Neural progenitor cell (in vitro differentiated cells): ENCODE measurements at regions not wholly inside any gene's neighbourhood (a gene's known extent, or its start where the extent isn't known, plus 50 kb on each side); places are given as distances from the start of the nearest gene placed in this dataset.

Source experiments
- DNase-seq: peaks from one replicate; pipeline ENCODE4 v3.0.0-alpha.2; 2016; ENCODE audit warnings: low spot score
- H2AFZ ChIP-seq: fragments of 200-600 bp; sonication (generic); replicated peaks from 2 replicates; pipeline ENCODE4 v1.6.1; 2016; ENCODE audit warnings: antibody characterized with exemption
- H3F3A ChIP-seq: fragments of 200-600 bp; sonication (generic); 2 replicates; pipeline ENCODE4 v1.6.1; 2016; ENCODE audit warnings: antibody characterized with exemption, low read depth
- H3K27ac ChIP-seq: fragments of 200-600 bp; sonication (generic); 2 replicates; pipeline ENCODE4 v1.5.1; 2016; ENCODE audit warnings: mild to moderate bottlenecking
- H3K27me3 ChIP-seq: fragments of 200-600 bp; sonication (generic); 2 replicates; pipeline ENCODE4 v1.6.1; 2016; ENCODE audit warnings: mild to moderate bottlenecking, moderate library complexity
- H3K36me3 ChIP-seq: fragments of 200-600 bp; sonication (generic); 2 replicates; pipeline ENCODE4 v1.5.1; 2016
- H3K4me1 ChIP-seq: fragments of 200-600 bp; sonication (generic); 2 replicates; pipeline ENCODE4 v1.6.1; 2016; ENCODE audit warnings: mixed run types
- H3K4me2 ChIP-seq: fragments of 200-600 bp; sonication (generic); 2 replicates; pipeline ENCODE4 v1.6.1; 2016
- H3K4me3 ChIP-seq: fragments of 200-600 bp; sonication (generic); 2 replicates; pipeline ENCODE4 v1.5.1; 2016
- H3K79me2 ChIP-seq: fragments of 200-600 bp; sonication (generic); 2 replicates; pipeline ENCODE4 v1.6.1; 2016; ENCODE audit warnings: low read depth
- H3K9ac ChIP-seq: fragments of 200-600 bp; sonication (generic); 2 replicates; pipeline ENCODE4 v1.6.1; 2016
- H3K9me3 ChIP-seq: fragments of 200-600 bp; sonication (generic); 2 replicates; pipeline ENCODE4 v1.5.1; 2016; ENCODE audit warnings: low read depth
- H4K20me1 ChIP-seq: fragments of 200-600 bp; sonication (generic); 2 replicates; pipeline ENCODE4 v1.6.1; 2016; ENCODE audit warnings: low read depth
- H3K27ac Mint-ChIP-seq: 3 replicates; pipeline ENCODE4 v1.8.0; 2021; ENCODE audit warnings: mixed read lengths
- H3K27me3 Mint-ChIP-seq: 2 replicates; pipeline ENCODE4 v1.8.0; 2022; ENCODE audit warnings: low read depth, mild to moderate bottlenecking, inconsistent platforms, moderate library complexity, mixed read lengths; ENCODE audit not compliant: insufficient read depth
- H3K36me3 Mint-ChIP-seq: 3 replicates; pipeline ENCODE4 v1.8.0; 2021; ENCODE audit warnings: mixed read lengths
- H3K4me1 Mint-ChIP-seq: 3 replicates; pipeline ENCODE4 v1.8.0; 2021; ENCODE audit warnings: mixed read lengths
- H3K4me3 Mint-ChIP-seq: 3 replicates; pipeline ENCODE4 v1.8.0; 2021; ENCODE audit warnings: mild to moderate bottlenecking, moderate library complexity, mixed read lengths
- H3K9me3 Mint-ChIP-seq: 3 replicates; pipeline ENCODE4 v1.8.0; 2020; ENCODE audit warnings: mixed read lengths
- CTCF ChIP-seq: fragments of 200-600 bp; sonication (generic); IDR thresholded peaks from 2 replicates; pipeline ENCODE4 v1.5.1; 2017; ENCODE audit warnings: antibody characterized with exemption, mild to moderate bottlenecking
- EZH2 ChIP-seq: fragments of 200-600 bp; sonication (generic); IDR thresholded peaks from 2 replicates; pipeline ENCODE4 v1.6.1; 2017; ENCODE audit warnings: antibody characterized with exemption, mild to moderate bottlenecking, moderate library complexity
- EZH2phosphoT487 ChIP-seq: fragments of 200-600 bp; sonication (generic); IDR thresholded peaks from 2 replicates; pipeline ENCODE4 v1.6.1; 2017; ENCODE audit warnings: antibody characterized with exemption

DNA sequence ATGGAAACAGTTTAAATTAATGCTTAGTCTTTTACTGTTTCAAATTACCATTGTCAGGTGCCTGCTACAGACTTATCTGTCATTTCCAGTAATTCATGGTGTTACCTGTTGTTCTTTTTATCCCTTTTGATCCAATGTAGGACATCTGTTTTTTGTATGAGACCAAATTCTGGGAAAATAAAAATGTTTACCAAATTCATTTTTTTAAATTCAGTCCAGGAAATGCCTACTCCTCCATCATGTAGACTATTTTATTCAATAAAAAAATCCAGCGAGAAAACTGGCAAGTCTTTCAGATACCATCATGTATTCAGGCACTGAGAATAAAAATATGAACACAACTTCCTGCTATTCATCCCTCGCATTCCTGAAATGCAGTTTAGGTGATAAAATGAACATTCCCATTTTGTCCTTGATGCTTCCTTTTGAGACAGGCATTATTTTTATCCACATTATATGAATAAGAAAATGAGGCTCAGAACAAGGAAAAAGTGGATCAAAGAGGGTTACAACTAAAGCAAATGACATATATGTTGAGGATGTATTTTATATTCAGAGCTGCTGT is 584.2 kb downstream of the SPRY1 start:
- Histone ChIP-seq H3K4me1 (peaks cover 24% of the 10 kb centered on the region), H3K9ac (no peak overlapping the region), H3K27ac (no peak overlapping the region), H3K79me2 (no peaks in the 10 kb centered on the region), H3K4me2 (no peak overlapping the region), H3K9me3 (peaks cover 15% of the 10 kb centered on the region), H4K20me1 (no peaks in the 10 kb centered on the region), H3K36me3 (peaks cover 11% of the 10 kb centered on the region), H3K27me3 (no peaks in the 10 kb centered on the region), H2AFZ (no peak overlapping the region), H3K4me3 (no peak overlapping the region), H3F3A (peaks cover 23% of the 10 kb centered on the region)
- no peak for DNase-seq
- H3K9me3 Mint-ChIP-seq, result peaks cover 51% of the 10 kb centered on the region
- TF ChIP-seq CTCF (no peak), EZH2 (no peak), EZH2phosphoT487 (no peak)
- no peak overlapping the region for H3K27ac Mint-ChIP-seq
- H3K4me1 Mint-ChIP-seq, result peaks cover 22% of the 10 kb centered on the region
- peaks cover 12% of the 10 kb centered on the region for H3K36me3 Mint-ChIP-seq
- no peak overlapping the region for H3K4me3 Mint-ChIP-seq
- H3K27me3 Mint-ChIP-seq, result no peaks in the 10 kb centered on the region

- H3K9ac ChIP-seq, result no peak overlapping the region
- H3K4me2 ChIP-seq, result no peak overlapping the region
- no peak for TF ChIP-seq CTCF
- TF ChIP-seq EZH2, result no peak
- TF ChIP-seq EZH2phosphoT487, result no peak
- H3K4me1 ChIP-seq, result no peaks in the 10 kb centered on the region
- no peak overlapping the region for H3K27ac ChIP-seq
- no peak for DNase-seq
- no peaks in the 10 kb centered on the region for H3K9me3 ChIP-seq
- Mint-ChIP-seq H3K27ac (no peak overlapping the region), H3K9me3 (peaks cover 50% of the 10 kb centered on the region), H3K27me3 (peaks cover 2% of the 10 kb centered on the region), H3K4me3 (no peak overlapping the region), H3K36me3 (peaks cover 10% of the 10 kb centered on the region), H3K4me1 (no peaks in the 10 kb centered on the region)
- no peaks in the 10 kb centered on the region for H3K27me3 ChIP-seq
- H3K36me3 ChIP-seq, result no peaks in the 10 kb centered on the region
- H4K20me1 ChIP-seq, result no peaks in the 10 kb centered on the region
- H2AFZ ChIP-seq, result no peak overlapping the region
- no peaks in the 10 kb centered on the region for H3K79me2 ChIP-seq
- no peaks in the 10 kb centered on the region for H3F3A ChIP-seq
- no peak overlapping the region for H3K4me3 ChIP-seq
Observed at GRCh38 chr4:123984886-123985285, 588.3 kb downstream of the SPRY1 start.

- H3K36me3 ChIP-seq, result no peaks in the 10 kb centered on the region
- H3K4me3 Mint-ChIP-seq, result no peak overlapping the region
Observed at GRCh38 chr4:123986268-123986798, 589.7 kb downstream of the SPRY1 start.

More at GRCh38 chr4:123986268-123986798, 589.7 kb downstream of the SPRY1 start:
- Histone ChIP-seq H3K9me3 (no peaks in the 10 kb centered on the region), H3K9ac (no peak overlapping the region), H4K20me1 (no peaks in the 10 kb centered on the region), H3K4me3 (no peak overlapping the region), H3K4me1 (no peaks in the 10 kb centered on the region), H3F3A (no peaks in the 10 kb centered on the region), H3K27ac (no peak overlapping the region), H2AFZ (no peak overlapping the region), H3K79me2 (no peaks in the 10 kb centered on the region), H3K27me3 (no peaks in the 10 kb centered on the region), H3K4me2 (no peak overlapping the region)
- TF ChIP-seq EZH2 (no peak), EZH2phosphoT487 (no peak), CTCF (no peak)
- H3K27ac Mint-ChIP-seq, result no peak overlapping the region
- peaks cover 40% of the 10 kb centered on the region for H3K9me3 Mint-ChIP-seq
- DNase-seq, result no peak
- H3K4me1 Mint-ChIP-seq, result no peaks in the 10 kb centered on the region
- peaks cover 2% of the 10 kb centered on the region for H3K27me3 Mint-ChIP-seq
- peaks cover 7% of the 10 kb centered on the region for H3K36me3 Mint-ChIP-seq
